ENCODE measurements at regions not wholly inside any gene's neighbourhood (a gene's known extent, or its start where the extent isn't known, plus 50 kb on each side); places are given as distances from the start of the nearest gene placed in this dataset.

GRCh38 chr10:130928306-130928705, 383.2 kb downstream of the TCERG1L start:
- TF ChIP-seq CTBP1 (IDR thresholded peaks at IDR 0.05; ENCODE audit: borderline replicate concordance) (no peak), FOXK2 (IDR thresholded peaks at IDR 0.05) (no peak), PKNOX1 (IDR thresholded peaks at IDR 0.05) (no peak), NFRKB (IDR thresholded peaks at IDR 0.05) (no peak), SP1 (IDR thresholded peaks at IDR 0.05) (no peak), ELF4 (IDR thresholded peaks at IDR 0.05) (no peak), FOXM1 (IDR thresholded peaks at IDR 0.05; ENCODE audit: borderline replicate concordance) (no peak), HDGF (IDR thresholded peaks at IDR 0.05; ENCODE audit: borderline replicate concordance) (no peak), FOXA1 (IDR thresholded peaks at IDR 0.05) (no peak), L3MBTL2 (conservative IDR thresholded peaks at IDR 0.05) (no peak), BHLHE40 (IDR thresholded peaks at IDR 0.05; ENCODE audit: borderline replicate concordance) (no peak), TARDBP (IDR thresholded peaks at IDR 0.05) (no peak), ZNF384 (IDR thresholded peaks at IDR 0.05) (no peak), SUZ12 (IDR thresholded peaks at IDR 0.05) (no peak)

Data from HEK293T (cell line).